ENCODE measurements at regions not wholly inside any gene's neighbourhood (a gene's known extent, or its start where the extent isn't known, plus 50 kb on each side); places are given as distances from the start of the nearest gene placed in this dataset.
"Not testable (repeated sequence)": the region's sequence is repeated elsewhere in the genome, so short reads cannot be mapped to it uniquely, and the experiment has no call there.

DNA sequence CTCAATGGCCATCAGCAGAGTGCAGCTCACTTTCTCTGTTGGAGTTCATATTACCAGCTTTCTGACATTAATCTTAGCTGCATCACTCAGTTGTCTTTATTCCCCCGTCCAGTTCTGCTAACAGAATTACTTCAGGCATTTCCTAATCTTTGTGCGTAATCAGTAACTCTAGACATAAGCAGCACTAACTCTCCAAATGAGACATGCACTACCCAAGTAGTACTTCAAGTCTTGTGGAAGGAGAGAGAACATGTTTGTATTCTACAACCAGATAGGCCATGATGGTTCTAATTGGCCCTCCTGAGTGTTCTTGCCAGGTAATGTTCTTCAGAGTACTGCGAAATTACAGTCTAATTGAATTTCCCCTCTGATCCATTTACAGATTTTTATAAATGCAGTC lies 448.5 kb upstream of the RPS6KA3 start:
- no peak for DNase-seq (ENCODE audit: low spot score)

DNA sequence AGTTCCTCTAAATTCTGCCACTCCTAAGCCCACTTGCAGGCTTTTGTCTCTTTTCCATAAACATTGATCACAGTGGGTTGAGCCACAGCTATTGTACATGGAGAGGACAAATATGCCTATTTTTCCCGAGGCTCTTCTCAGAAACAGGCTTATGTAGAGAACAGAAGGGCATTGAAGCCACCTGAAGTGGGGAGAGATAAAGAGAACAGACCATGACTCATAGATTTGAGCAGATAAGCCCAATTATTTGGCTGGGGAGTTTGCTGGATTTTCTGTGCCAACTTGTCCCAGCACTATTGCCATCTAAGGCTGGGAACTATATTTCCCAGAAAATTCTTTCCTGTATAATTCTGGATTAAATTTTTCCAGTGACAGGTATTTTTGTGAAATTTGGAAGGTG lies 446.1 kb upstream of the RPS6KA3 start:
- DNase-seq (ENCODE audit: low spot score), result no peak

DNA sequence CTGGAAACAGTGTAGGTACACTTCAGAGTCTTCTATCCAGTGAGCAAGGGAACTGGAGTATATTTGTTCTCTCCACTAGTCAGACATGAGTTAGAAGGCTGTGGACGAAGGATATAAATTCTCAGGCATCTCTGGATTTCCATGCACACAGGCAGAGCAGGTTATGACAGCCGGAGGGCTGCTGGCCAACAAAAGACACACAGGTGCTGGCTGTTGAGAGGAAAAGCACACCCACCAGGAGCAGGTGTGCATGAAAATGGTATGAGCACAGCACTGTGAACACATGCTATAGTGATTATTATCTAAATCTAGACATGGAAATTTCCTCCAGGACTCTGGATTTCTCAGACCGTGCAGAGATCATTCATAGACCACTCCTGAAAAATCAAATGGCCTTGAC lies 444.7 kb upstream of the RPS6KA3 start:
- no peak for DNase-seq (ENCODE audit: low spot score)

DNA sequence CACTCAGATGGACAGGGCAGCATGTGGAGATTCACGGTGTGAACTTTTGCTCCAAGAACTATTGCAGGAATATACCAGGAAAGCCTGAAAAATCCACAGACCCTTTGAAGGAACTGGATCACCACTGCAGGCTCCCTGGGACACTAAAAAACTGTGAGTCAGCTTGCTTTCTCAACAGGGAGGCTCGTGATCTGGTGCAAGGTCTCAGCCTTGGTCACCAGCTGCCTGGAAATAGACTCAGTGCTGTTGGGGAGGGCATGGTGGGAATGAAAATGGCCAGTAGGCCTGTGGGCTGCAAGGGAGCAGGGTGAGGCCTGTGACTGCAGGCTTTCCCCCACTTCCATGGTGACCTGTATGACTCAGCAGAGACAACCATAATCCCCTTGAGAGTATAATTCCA lies 426.4 kb upstream of the RPS6KA3 start:
- DNase-seq (ENCODE audit: low spot score), result no peak

DNA sequence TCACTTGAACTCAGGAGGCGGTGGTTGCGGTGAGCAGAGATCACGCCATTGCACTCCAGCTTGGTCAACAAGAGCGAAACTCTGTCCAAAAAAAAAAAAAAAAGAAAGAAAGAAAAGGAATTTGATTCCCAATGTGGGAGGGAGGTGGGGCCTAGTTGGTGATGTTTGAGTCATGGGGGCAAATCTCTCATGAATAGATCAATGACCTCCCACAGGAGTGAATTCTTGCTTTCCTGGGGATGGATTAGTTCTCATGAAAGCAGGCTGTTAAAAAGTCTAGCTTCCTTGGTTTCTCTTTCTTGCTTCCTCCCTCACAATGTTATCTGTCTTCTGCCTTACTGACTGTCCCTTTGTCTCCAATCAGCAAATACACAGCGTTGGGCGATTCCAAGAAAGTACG lies 419.5 kb upstream of the RPS6KA3 start:
- no peak for DNase-seq (ENCODE audit: low spot score)

DNA sequence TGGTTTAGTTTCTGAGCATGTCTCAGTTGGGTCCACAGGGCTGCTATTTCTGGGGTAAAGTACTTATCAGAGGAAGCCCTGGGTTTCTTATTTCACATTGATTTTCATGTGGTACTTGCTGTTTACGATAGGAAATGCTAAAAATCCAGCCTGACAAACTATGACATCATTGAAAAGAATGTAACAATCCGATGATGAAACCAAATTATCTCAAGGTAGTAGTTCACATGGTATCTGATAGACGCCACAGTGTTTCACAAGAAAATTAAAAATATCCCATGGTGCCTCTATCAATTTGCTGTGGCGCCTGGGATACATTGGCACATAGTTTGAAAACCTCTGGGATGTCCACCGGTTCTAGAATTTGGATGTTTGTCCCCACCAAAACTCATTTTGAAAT lies 418.9 kb upstream of the RPS6KA3 start:
- no peak for DNase-seq (ENCODE audit: low spot score)

DNA sequence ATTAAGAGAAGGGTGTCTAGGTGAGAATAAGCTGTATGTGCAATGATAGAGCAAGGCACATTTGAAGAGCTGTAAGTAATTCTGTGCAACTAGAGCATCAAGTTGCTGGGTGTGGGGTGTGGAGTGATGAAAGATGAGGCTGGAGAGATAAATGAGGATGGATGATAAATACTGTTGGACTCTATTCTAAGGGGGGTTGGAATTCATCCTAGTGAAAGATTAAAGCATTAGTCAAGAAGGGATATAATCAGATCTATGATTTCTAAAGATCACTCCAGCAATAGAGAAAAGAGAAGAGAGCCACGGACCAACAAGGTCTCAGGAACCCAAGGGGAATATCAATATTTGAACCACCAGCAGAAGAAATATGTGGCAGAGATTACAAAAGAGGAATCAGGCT lies 415.0 kb upstream of the RPS6KA3 start:
- DNase-seq (ENCODE audit: low spot score), result no peak

DNA sequence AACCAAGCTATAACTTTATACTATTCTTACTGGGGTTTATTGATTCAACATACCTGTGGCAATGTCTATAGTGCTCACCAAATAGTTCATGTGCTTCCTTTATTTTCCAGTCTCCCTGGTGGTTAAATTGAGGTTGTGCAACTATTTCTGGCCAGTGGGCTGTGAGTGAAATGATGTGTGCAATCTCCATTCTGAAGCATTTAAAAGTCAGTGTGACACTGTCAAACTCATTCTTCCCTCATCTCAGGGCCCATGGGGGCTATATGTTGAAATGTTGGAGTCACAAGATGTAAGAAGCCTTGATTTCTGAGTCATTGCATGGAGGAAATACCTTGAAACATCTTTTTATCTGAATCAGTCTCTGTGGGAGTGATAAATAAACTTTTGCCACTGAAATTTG lies 414.3 kb upstream of the RPS6KA3 start:
- no peak for DNase-seq (ENCODE audit: low spot score)

DNA sequence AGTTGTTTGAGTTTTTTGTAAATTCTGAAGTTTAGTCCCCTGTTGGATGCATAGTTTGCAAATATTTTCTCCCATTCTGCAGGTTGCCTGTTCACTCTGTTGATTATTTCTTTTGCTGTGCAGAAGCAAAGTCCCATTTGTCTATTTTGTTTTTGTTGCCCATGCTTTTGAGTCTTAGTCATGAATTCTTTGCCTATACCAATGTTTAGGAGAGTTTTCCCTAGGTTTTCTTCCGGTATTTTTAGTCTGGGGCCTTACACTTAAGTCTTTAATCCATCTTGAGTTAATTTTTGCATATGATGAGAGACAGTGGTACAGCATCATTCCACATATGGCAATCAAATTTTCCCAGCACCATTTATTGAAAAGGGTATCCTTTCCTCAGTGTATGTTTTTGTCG lies 405.8 kb upstream of the RPS6KA3 start:
- no peak for DNase-seq (ENCODE audit: low spot score)

DNA sequence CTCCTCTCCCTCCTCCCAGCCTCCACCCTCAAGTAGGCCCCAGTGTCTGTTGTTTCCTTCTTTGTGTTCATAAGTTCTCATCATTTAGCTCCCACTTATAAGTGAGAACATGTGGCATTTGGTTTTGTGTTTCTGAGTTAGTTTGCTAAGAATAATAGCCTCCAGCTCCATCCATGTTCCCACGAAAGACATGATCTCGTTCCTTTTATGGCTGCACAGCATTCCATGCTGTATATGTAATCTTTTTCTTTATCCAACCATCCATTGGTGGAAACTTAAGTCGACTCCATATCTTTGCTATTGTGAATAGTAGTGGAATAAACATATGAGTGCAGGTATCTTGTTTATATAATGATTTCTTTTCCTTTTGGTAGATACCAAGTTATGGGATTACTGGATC lies 405.0 kb upstream of the RPS6KA3 start:
- DNase-seq (ENCODE audit: low spot score), result not testable (repeated sequence)

DNA sequence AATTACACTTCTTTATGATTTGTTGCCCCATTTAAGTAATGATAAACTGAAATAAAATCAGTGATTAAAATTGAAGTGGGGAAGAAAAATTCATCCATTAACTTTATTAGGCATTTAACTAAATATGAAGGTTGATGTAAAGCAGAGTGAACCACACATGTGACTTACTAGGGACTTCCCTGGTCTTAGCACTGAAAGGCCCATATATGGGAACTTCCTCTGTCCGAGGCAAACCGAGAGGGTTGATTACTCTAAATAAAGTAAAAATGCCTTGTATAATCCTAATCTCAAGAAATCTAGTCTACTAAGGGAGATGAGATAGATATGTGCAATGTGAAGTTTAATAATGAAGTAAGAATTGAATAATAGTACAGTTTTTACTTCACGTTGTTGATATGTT lies 403.9 kb upstream of the RPS6KA3 start:
- DNase-seq (ENCODE audit: low spot score), result no peak

DNA sequence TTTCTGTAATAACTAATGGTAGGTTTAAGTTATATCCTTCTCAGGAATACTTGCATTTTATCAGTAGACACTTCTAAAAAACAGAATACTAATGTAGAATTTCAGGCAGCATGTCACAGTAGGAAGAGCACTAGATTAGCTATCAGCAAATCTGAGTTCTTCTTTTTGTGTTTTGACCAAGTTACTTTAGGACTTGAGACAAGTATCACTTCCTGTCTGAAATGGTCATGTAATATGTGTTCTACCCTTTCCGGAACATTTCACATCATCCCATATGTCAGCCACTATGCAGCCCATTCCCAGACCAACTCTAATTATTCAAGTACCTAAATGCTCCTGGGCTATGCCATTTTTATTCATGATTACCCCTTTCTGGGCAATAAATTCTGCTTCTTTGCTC lies 401.8 kb upstream of the RPS6KA3 start:
- peak; percentile 38 for DNase-seq (ENCODE audit: low spot score)

DNA sequence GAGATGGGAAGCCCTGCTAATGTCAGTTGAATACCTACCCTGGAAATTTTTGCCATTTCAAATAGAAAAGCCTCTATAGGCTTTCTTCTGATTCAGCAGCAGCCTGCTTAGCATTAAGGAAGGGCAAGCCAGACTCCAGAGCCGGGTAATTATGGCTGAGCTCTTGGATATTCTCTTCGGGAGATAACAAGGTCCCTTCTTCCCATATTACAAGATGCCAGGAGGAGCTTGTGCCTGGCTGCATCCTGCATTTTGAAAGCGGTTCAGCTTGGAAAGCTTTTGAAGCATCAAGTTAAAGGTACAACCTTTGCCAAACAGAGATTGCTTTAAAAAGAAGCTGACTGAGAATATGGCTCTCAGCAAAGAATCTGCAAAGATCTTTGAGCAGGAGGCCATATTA lies 399.6 kb upstream of the RPS6KA3 start:
- DNase-seq (ENCODE audit: low spot score), result peak; percentile 3

DNA sequence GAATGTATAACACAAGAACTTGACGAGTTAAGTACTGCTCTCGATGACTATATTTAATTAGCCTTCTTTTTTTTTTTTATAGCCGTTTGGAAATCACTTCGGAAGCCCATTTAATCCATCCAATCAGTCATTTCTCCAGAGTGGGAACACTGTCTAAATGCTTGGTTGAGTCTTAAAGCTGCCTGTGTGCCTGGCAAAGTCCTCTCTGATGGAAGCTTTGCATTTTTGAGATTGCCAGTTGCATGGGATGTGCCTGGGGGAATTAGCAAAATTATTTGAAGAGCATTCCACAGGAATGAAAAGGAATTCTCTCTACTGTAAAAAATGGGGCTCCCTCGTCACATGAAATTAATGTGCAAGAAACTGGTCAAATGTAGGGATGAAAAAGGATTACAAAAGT lies 398.8 kb upstream of the RPS6KA3 start:
- DNase-seq (ENCODE audit: low spot score), result peak; percentile 2

DNA sequence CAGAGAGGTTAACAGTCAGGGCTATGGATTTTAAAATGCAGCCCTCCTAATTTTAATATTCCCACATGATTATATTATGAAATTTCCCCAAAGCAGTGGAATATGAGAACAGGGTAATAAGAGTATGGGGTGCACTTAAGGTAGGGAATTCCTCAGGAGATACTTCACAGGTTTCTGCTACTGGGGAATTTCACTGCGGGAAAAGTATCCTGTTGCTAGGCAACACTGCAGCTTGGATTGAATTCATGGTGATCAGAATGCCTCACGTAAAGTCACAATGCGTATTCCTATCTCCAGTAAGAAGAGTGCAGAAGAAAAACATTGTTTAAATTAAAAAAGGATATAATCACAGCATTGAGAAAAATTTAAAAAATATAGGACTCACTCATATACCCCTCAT lies 398.1 kb upstream of the RPS6KA3 start:
- peak; percentile 22 for DNase-seq (ENCODE audit: low spot score)

DNA sequence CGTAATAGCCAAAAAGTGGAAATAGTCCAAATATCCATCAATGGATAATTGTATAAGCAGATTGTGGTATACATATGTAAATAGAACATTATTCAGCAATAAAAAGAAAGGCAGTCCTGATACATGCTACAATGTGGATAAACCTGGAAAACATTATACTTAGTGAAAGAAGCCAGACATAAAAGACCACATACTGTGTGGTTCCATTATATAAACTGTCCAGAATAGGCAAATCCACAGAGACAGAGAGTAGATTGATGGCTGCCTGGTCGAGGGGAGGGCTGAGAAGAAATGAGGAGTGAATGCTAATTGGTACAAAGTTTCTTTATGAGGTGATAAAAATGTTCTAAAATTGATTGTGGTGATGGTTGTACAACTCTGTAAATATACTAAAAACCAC lies 397.4 kb upstream of the RPS6KA3 start:
- peak; percentile 16 for DNase-seq (ENCODE audit: low spot score)

DNA sequence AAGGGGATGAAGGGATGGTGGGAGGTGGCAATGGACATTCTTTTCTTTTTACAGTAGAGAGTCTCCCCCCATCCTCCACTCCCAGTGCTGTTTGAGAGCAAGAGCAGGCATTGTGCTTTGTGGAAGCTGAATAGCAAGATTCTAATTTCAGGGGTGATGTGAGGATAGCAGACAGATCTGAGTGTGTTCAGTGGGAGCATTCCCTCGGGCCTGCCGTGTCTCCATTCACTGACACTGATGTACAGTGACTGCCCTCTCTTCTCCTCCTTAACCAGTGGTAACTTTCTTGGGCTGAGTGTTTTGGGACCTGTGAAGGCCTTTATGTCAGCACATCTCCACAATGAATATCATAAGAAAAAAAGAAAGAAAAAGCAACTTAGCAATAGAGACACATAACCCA lies 396.6 kb upstream of the RPS6KA3 start:
- DNase-seq (ENCODE audit: low spot score), result peak; percentile 84

DNA sequence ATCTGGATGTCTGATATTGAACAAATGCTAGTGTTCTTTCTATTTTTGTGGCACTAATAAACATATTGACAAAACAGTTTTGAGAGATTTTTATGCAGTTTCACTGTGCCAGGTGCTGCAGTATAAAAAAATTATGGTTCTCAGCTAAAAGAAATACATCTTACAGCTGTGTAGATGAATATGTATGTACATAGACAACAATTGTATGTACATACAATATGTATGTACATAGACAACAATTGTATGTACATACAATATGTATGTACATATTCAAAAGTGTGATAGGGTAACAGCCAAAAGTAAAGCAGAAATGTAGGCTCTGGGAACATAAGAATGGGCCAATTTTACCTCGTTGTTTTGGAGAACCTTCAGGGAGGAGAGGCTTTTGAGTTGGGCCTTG lies 390.0 kb upstream of the RPS6KA3 start:
- DNase-seq (ENCODE audit: low spot score), result no peak

DNA sequence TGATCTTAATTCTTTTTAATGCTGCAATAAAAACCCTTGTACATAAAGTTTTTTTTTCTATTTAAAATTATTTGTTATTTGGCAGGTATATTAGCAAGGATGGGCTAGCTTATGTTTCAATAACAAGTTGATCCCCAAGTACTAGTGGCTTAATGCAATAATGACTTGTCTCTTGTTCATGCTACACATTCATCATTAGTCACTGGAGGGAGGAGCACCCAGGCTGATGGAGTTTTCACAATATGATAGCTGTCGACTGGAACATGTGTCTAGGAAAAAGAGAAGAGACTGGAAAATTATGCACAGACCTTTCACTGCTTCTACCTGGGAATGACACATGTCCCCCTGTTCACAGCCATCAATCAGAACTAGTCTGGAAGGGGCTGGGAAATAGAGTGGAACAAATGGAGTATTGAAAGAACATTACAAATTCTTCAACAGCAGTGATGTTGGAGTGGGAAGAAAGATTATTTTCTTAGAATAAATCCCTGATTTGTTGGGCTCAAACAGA lies 387.9 kb upstream of the RPS6KA3 start:
- no peak for DNase-seq (ENCODE audit: low spot score)

DNA sequence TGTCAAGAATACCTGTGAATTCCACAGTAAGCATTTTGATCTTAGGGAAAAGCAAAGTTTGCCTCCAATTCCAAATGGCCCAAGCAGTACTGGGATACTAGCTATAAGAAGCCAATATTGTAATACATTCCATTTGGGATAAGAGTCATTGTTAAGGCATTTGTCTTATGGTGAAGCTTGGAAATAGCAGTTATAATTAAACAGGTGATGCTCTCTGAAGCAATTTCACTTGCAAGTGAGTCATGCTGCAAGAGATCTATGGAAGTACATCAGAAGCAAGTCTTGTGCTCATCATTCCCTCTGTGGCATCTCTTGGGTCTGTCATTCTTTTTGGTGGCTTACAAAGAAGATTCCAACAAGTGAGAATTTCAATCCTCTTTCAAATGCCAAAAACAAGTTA lies 386.4 kb upstream of the RPS6KA3 start:
- no peak for DNase-seq (ENCODE audit: low spot score)

DNA sequence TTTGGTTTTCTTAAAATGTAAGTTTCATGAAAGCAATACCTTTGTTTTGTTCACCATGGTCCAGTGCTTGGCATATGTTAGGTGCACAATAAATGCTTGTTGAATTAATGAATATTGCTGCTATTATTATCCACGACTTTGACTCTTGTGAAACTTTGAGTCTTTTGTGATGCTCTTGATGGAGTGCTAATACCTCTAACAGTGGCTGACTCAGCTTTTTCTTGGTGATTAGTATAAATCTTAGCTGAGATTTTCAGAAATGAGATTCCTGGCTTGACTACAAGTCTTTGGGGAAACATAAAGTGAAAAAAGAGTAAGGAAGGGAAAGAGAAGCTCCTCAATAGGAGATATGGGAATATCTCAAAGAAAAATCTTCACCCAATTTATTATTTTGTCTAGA lies 375.2 kb upstream of the RPS6KA3 start:
- no peak for DNase-seq (ENCODE audit: low spot score)

DNA sequence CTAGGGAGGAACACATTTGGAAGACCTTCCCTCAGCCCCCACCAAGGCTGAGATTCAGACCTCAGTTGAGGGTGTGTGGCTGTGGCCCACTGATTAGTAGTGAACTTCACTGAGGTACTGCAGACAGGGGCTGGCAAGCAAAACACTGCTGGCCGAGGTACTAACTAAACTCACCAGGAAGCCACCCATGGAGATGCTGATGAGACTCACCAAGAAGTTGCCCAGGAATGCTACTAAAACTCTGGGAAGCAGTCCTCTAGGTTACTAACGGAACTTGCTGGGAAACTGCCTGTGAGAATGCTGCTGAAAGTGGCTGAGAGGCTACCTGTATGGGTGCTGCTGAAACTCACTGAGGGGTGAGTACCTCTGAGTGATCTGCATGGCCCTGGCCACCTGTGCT lies 372.4 kb upstream of the RPS6KA3 start:
- no peak for DNase-seq (ENCODE audit: low spot score)

DNA sequence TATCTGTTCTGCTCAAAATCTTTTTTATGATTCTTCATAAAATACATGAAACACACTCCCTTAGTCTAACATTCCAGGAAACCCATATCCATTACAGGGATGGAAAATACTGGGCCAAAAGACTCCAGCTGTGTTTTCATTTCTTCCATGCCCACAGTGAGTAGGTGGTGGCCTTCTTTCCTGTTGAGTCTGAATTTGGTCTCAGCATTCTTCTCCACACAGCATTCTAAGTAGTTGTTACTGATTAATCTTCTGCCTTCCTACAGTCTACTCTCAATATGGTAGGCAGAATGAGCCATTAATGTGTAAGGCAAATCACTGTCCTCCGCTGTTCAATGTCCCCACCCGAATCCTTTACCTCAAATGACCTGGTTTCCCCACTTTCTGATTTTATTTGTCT lies 370.6 kb upstream of the RPS6KA3 start:
- no peak for DNase-seq (ENCODE audit: low spot score)

DNA sequence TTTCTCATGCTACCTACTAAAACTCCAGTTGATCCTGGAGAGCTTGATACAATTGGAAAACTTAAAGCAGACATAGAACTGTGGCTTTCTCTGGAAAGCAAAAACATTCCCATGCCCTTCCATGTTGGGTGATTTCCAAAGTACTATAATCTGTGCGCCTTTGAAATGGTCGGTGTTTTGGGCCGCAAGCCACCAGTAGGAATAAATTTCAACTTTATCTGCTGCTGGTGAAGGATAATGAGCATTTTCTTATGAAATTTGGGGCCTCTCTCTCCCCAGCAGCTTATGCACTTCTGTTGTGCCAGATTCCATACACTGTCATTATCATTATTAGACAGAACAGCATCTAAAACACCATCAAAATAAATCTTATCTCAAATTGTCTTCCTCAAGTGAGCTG lies 366.7 kb upstream of the RPS6KA3 start:
- DNase-seq (ENCODE audit: low spot score), result no peak

DNA sequence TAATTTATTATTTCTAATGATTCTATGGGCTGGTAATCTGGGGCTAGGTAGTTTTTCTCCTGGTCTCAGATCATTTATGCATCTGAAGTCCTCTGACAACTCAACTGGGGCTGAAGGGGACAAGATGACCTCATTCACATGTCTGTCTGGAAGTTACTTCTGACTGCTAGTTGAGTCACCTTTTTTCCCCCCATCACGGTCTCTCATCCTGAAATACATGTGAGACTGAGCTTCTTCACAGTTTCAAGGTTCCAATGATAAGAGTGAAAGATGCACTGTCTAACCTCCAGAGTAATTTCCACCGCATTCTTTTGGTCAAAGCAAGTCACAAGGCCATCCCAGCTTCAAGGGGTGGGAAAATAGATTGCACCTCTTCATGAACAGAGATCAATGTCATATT lies 356.7 kb upstream of the RPS6KA3 start:
- DNase-seq (ENCODE audit: low spot score), result no peak
